H9 (cell line): ENCODE measurements at regions not wholly inside any gene's neighbourhood (a gene's known extent, or its start where the extent isn't known, plus 50 kb on each side); places are given as distances from the start of the nearest gene placed in this dataset.

ENCODE experiments used
- DNase-seq: peaks from one replicate; pipeline ENCODE4 v3.0.0-alpha.2; 2017
- H2AFZ ChIP-seq: one replicate; pipeline ENCODE4 v1.6.1; 2013; ENCODE audit warnings: mild to moderate bottlenecking, low read length, control low read depth, moderate library complexity
- H2AK5ac ChIP-seq: 2 replicates; pipeline ENCODE4 v1.6.1; 2013; ENCODE audit warnings: low read length, control low read depth, mixed read lengths; ENCODE audit not compliant: insufficient read length
- H2BK120ac ChIP-seq: one replicate; pipeline ENCODE4 v1.6.1; 2013; ENCODE audit warnings: low read depth, mild to moderate bottlenecking, low read length, control low read depth, inconsistent platforms; ENCODE audit not compliant: poor library complexity, severe bottlenecking
- H2BK12ac ChIP-seq: 2 replicates; pipeline ENCODE4 v1.6.1; 2013; ENCODE audit warnings: low read length, control low read depth, mixed read lengths, low read depth; ENCODE audit not compliant: insufficient read length
- H2BK15ac ChIP-seq: 2 replicates; pipeline ENCODE4 v1.6.1; 2013; ENCODE audit warnings: low read depth, low read length, control low read depth
- H2BK20ac ChIP-seq: one replicate; pipeline ENCODE4 v1.6.1; 2013; ENCODE audit warnings: low read depth, mild to moderate bottlenecking, low read length, control low read depth, inconsistent platforms; ENCODE audit not compliant: poor library complexity, severe bottlenecking
- H2BK5ac ChIP-seq: 2 replicates; pipeline ENCODE4 v1.6.1; 2013; ENCODE audit warnings: low read length, control low read depth, mixed read lengths; ENCODE audit not compliant: insufficient read length
- H3K14ac ChIP-seq: 2 replicates; pipeline ENCODE4 v1.6.1; 2013; ENCODE audit warnings: low read length, control low read depth; ENCODE audit not compliant: insufficient read depth
- H3K18ac ChIP-seq: 2 replicates; pipeline ENCODE4 v1.6.1; 2013; ENCODE audit warnings: low read depth, mild to moderate bottlenecking, mixed read lengths, low read length, control low read depth; ENCODE audit not compliant: insufficient read length
- H3K23ac ChIP-seq: 2 replicates; pipeline ENCODE4 v1.6.1; 2013; ENCODE audit warnings: low read length, control low read depth, mixed read lengths, low read depth; ENCODE audit not compliant: insufficient read length
- H3K23me2 ChIP-seq: 2 replicates; pipeline ENCODE4 v1.6.1; 2013; ENCODE audit warnings: low read depth, mild to moderate bottlenecking, mixed read lengths, low read length, control low read depth; ENCODE audit not compliant: insufficient read length, poor library complexity, severe bottlenecking
- H3K27ac ChIP-seq: 2 replicates; pipeline ENCODE4 v1.5.1; 2013; ENCODE audit warnings: low read length, control low read depth, mixed read lengths, low read depth; ENCODE audit not compliant: insufficient read length
- H3K27me3 ChIP-seq: 2 replicates; pipeline ENCODE4 v1.6.1; 2013; ENCODE audit warnings: low read length, control low read depth, inconsistent platforms; ENCODE audit not compliant: insufficient read depth
- H3K4ac ChIP-seq: 2 replicates; pipeline ENCODE4 v1.6.1; 2013; ENCODE audit warnings: low read depth, mild to moderate bottlenecking, control low read depth, inconsistent platforms, low read length, moderate library complexity
- H3K4me1 ChIP-seq: 2 replicates; pipeline ENCODE4 v1.6.1; 2013; ENCODE audit warnings: low read length, control low read depth, inconsistent platforms; ENCODE audit not compliant: insufficient read depth
- H3K4me2 ChIP-seq: 2 replicates; pipeline ENCODE4 v1.6.1; 2013; ENCODE audit warnings: low read length, control low read depth, mixed read lengths; ENCODE audit not compliant: insufficient read length, insufficient read depth
- H3K56ac ChIP-seq: 2 replicates; pipeline ENCODE4 v1.6.1; 2013; ENCODE audit warnings: low read depth, mild to moderate bottlenecking, mixed read lengths, low read length, control low read depth; ENCODE audit not compliant: insufficient read length
- H3K79me1 ChIP-seq: 2 replicates; pipeline ENCODE4 v1.6.1; 2013; ENCODE audit warnings: low read depth, mild to moderate bottlenecking, moderate library complexity, low read length, control low read depth, inconsistent platforms; ENCODE audit not compliant: insufficient read depth, poor library complexity, severe bottlenecking
- H3K79me2 ChIP-seq: 2 replicates; pipeline ENCODE4 v1.6.1; 2013; ENCODE audit warnings: low read length, control low read depth, inconsistent platforms; ENCODE audit not compliant: insufficient read depth
- H3K9ac ChIP-seq: 2 replicates; pipeline ENCODE4 v1.6.1; 2013; ENCODE audit warnings: low read length, control low read depth, mixed read lengths; ENCODE audit not compliant: insufficient read length; ENCODE audit errors: extremely low read depth
- H3K9me3 ChIP-seq: one replicate; pipeline ENCODE4 v1.6.1; 2013; ENCODE audit warnings: low read depth, low read length, inconsistent platforms; ENCODE audit not compliant: control insufficient read depth
- H3T11ph ChIP-seq: one replicate; pipeline ENCODE4 v1.6.1; 2013; ENCODE audit warnings: mild to moderate bottlenecking, low read length, control low read depth, inconsistent platforms
- H4K20me1 ChIP-seq: one replicate; pipeline ENCODE4 v1.6.1; 2013; ENCODE audit not compliant: control insufficient read depth, insufficient read length, insufficient read depth
- H4K5ac ChIP-seq: 2 replicates; pipeline ENCODE4 v1.6.1; 2013; ENCODE audit warnings: low read depth, mild to moderate bottlenecking, mixed read lengths, low read length, control low read depth; ENCODE audit not compliant: insufficient read length
- H4K8ac ChIP-seq: replicated peaks from 2 replicates; pipeline ENCODE4 v1.6.1; 2013; ENCODE audit warnings: low read length, control low read depth, mixed read lengths, low read depth; ENCODE audit not compliant: insufficient read length
- H4K91ac ChIP-seq: 2 replicates; pipeline ENCODE4 v1.6.1; 2013; ENCODE audit warnings: low read depth, mild to moderate bottlenecking, moderate library complexity, mixed read lengths, low read length, control low read depth; ENCODE audit not compliant: insufficient read length
- H3K27ac Mint-ChIP-seq, 3 experiments: 2 replicates in 2 of 3; 3 replicates in 1 of 3; pipeline ENCODE4 v1.8.0; 2020 to 2021; ENCODE audit warnings: mixed read lengths in 3 of 3, mild to moderate bottlenecking in 1 of 3, moderate library complexity in 1 of 3
- H3K27me3 Mint-ChIP-seq: 2 replicates; pipeline ENCODE4 v1.8.0; 2021; ENCODE audit warnings: low read depth, mild to moderate bottlenecking, moderate library complexity, mixed read lengths
- H3K36me3 Mint-ChIP-seq, 3 experiments: 2 replicates in 2 of 3; 3 replicates in 1 of 3; pipeline ENCODE4 v1.8.0; 2020 to 2021; ENCODE audit warnings: low read depth in 3 of 3, mixed read lengths in 3 of 3; ENCODE audit not compliant: insufficient read depth in 1 of 3
- H3K4me1 Mint-ChIP-seq, 2 experiments: 2 replicates each; pipeline ENCODE4 v1.8.0; 2020; ENCODE audit warnings: mixed read lengths in 2 of 2
- H3K4me3 Mint-ChIP-seq, 2 experiments: 2 replicates in 1 of 2; 3 replicates in 1 of 2; pipeline ENCODE4 v1.8.0; 2020 to 2021; ENCODE audit warnings: mild to moderate bottlenecking in 2 of 2, mixed read lengths in 2 of 2, moderate library complexity in 1 of 2
- H3K9me3 Mint-ChIP-seq, 2 experiments: 2 replicates in 1 of 2; 3 replicates in 1 of 2; pipeline ENCODE4 v1.8.0; 2020; ENCODE audit warnings: mild to moderate bottlenecking in 2 of 2, mixed read lengths in 2 of 2, moderate library complexity in 1 of 2
- CTCF ChIP-seq: fragments of 200-600 bp; sonication (generic); conservative IDR thresholded peaks from 3 replicates; pipeline ENCODE4 v1.8.0; 2021; ENCODE audit warnings: antibody characterized with exemption, mild to moderate bottlenecking
- WGBS: extraction: QIAGEN DNeasy Blood & Tissue Kit; methylation state at CpG from one replicate; pipeline ENCODE4 v1.1.7; 2013; ENCODE audit warnings: missing lambda C conversion rate, low lambda C conversion rate, mixed read lengths; ENCODE audit not compliant: insufficient read length; ENCODE audit errors: extremely low coverage; 5-methylcytosine and 5-hydroxymethylcytosine counted together

- H3K79me1 ChIP-seq: no peaks in the 10 kb centered on the region
- no peaks in the 10 kb centered on the region for H3K23me2 ChIP-seq
- H3K4me3 Mint-ChIP-seq: no peak overlapping the region
- H3K27ac ChIP-seq: no peak overlapping the region
- H2BK20ac ChIP-seq: no peak overlapping the region
- H3K56ac ChIP-seq: no peak overlapping the region
- H3K9me3 Mint-ChIP-seq: no peaks in the 10 kb centered on the region
- H3K79me2 ChIP-seq: no peaks in the 10 kb centered on the region
- H2BK5ac ChIP-seq: no peak overlapping the region
- no peak overlapping the region for H4K91ac ChIP-seq
- H3K27me3 Mint-ChIP-seq: no peaks in the 10 kb centered on the region; the same call in 1 of the 2 replicates
- H3K9ac ChIP-seq: no peak overlapping the region
- no peak overlapping the region for H2AK5ac ChIP-seq
- H2AFZ ChIP-seq: no peak overlapping the region
- H3K18ac ChIP-seq: no peak overlapping the region
- H3K4me1 ChIP-seq: no peaks in the 10 kb centered on the region
- H3K4me1 Mint-ChIP-seq: 0 out of 4 replicates have a peak, but pooled peaks cover 0 to 5% of the 10 kb centered on the region in 2 experiments
- H3K4ac ChIP-seq: no peak overlapping the region
- no peak overlapping the region for H3K4me2 ChIP-seq
- H2BK15ac ChIP-seq: no peak overlapping the region
- no peak for DNase-seq
- no peak overlapping the region for H2BK120ac ChIP-seq
- H4K20me1 ChIP-seq: no peaks in the 10 kb centered on the region
- no peaks in the 10 kb centered on the region for H3K27me3 ChIP-seq
- no peak overlapping the region for H4K8ac ChIP-seq
- no peak overlapping the region for H3K23ac ChIP-seq
- no peak for TF ChIP-seq CTCF
- no peaks in the 10 kb centered on the region for H3K36me3 Mint-ChIP-seq
- no peak overlapping the region for H3T11ph ChIP-seq
- H3K9me3 ChIP-seq: no peaks in the 10 kb centered on the region
- no peak overlapping the region for H3K27ac Mint-ChIP-seq
- no peak overlapping the region for H4K5ac ChIP-seq
- no peak overlapping the region for H3K14ac ChIP-seq
- no peak overlapping the region for H2BK12ac ChIP-seq
- WGBS: no CpG with 5 or more reads among the region's 2 CpGs
These were observed 823.6 kb downstream of the MAFB start for GRCh38 chr20:39865446-39865845.
